ENCODE measurements at regions not wholly inside any gene's neighbourhood (a gene's known extent, or its start where the extent isn't known, plus 50 kb on each side); places are given as distances from the start of the nearest gene placed in this dataset.

DNA sequence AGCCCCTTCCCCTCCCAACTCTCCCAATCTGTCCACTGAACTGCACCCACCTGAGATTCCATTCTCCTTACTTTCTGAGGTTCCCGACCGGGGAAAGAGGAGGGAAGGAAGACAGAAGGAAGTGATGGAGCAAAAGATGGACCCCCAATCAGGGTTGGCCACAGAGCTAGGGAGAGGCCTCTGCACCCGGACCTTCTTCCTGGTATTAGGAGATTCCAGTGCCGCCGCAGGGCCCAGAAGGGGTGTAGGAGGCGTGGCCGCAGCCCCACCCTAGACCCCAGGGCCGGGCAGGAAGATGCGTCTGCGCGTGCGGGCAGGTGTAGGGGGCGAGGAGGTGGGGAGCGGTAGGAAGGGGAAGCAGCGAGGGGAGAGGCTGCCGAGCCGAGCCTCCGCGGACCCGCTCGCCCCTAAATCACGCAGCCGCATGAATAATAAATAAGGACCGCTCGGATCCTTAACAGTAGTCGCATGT is 104.2 kb upstream of the MVB12B start:
- no peak overlapping the region for H3K27ac Mint-ChIP-seq
- no peaks in the 10 kb centered on the region for H3K4me1 Mint-ChIP-seq (ENCODE audit: low read depth)
- ChIA-PET POLR2A (no interaction called here), CTCF (interaction anchor here (1.2 kb wide), 1 partner anchor 815 kb away, joined by 5 read pairs; no protein-coding TSS in a partner anchor)
- DNase-seq = no peak
- H3K9me3 Mint-ChIP-seq = no peaks in the 10 kb centered on the region
- intact Hi-C loops (cut with micrococcal nuclease) = no loop called here
- no peak overlapping the region for H3K4me3 Mint-ChIP-seq
- H3K36me3 Mint-ChIP-seq = no peaks in the 10 kb centered on the region
- peaks cover 57% of the 10 kb centered on the region for H3K27me3 Mint-ChIP-seq

DNA sequence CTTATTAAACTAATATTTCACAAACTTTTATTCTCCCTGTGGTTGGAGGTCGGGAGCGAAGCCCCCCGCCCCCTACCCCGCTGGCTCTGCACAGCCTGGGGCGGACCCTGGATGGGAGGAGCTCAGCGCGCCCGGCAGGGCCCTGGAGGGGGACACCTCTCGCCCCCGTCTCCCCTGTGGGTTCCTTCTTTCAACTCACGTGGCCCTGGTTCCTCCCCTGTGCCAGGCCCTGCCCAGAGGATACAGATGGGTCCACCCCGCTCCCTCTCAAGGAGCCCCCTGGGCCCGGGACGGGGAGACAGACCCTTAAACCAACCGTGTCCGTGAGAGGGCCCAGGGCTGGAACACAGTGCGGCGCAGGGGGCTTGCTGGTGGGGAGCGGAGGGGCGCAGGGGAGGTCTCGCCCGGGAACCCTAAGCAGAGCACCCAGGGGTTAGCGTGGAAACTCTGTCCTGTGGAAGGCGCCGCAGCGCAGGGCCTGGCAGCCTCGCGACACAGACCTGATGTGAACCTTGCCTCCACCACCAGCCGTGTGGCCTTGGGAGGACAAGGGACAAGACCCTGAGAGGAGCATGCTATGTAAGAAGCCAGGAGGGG is 103.7 kb upstream of the MVB12B start:
- peaks cover 55% of the 10 kb centered on the region for H3K27me3 Mint-ChIP-seq
- H3K36me3 Mint-ChIP-seq = no peaks in the 10 kb centered on the region
- H3K27ac Mint-ChIP-seq = no peak overlapping the region
- ChIA-PET POLR2A (no interaction called here), CTCF (no interaction called here)
- no peaks in the 10 kb centered on the region for H3K4me1 Mint-ChIP-seq (ENCODE audit: low read depth)
- no peak overlapping the region for H3K4me3 Mint-ChIP-seq
- no peaks in the 10 kb centered on the region for H3K9me3 Mint-ChIP-seq
- no peak for DNase-seq
- intact Hi-C loops (cut with micrococcal nuclease) = no loop called here

DNA sequence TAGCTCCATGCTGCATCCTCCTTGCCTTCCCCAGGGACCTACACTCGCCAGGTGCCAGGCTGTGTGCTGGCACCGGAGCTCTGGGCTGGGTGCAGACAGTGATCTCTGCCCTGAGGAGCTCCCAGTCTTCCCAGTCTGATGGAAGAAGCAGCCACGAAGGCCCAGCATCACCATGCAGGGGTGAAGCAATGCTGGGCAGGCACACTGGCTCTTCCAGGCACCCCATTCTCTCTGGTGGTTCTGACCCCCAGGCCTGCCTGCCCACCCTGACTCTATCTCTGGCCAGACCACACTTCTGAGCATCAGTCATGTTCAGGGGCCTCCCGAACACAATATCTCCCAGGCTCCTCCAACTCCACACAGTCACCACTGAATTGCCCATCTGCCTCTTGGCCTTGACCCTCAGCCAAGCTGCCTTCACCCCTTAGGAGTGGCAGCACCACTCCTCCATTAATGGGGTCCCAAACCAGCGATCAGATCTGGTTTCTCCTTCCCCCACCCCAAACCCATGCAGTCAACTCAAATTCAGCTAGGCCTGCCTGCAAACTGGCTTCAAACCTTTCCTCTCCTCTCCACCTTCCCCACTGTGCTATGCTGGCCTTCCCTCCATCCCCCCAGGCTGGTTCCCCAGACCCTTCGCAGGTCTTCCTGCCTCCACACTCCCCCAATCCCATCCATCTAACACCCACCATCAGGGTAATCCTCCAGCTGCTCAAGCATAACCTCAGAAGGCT is 102.7 kb upstream of the MVB12B start:
- no peak for DNase-seq
- ChIA-PET POLR2A (no interaction called here), CTCF (interaction anchor here (0.8 kb wide), 1 partner anchor 816 kb away, joined by 3 read pairs; no protein-coding TSS in a partner anchor)
- intact Hi-C loops (cut with micrococcal nuclease) = no loop called here
- Mint-ChIP-seq H3K4me3 (no peak overlapping the region), H3K36me3 (no peaks in the 10 kb centered on the region), H3K27me3 (peaks cover 55% of the 10 kb centered on the region), H3K9me3 (no peaks in the 10 kb centered on the region), H3K27ac (no peak overlapping the region), H3K4me1 (ENCODE audit: low read depth) (peaks cover 4% of the 10 kb centered on the region)

DNA sequence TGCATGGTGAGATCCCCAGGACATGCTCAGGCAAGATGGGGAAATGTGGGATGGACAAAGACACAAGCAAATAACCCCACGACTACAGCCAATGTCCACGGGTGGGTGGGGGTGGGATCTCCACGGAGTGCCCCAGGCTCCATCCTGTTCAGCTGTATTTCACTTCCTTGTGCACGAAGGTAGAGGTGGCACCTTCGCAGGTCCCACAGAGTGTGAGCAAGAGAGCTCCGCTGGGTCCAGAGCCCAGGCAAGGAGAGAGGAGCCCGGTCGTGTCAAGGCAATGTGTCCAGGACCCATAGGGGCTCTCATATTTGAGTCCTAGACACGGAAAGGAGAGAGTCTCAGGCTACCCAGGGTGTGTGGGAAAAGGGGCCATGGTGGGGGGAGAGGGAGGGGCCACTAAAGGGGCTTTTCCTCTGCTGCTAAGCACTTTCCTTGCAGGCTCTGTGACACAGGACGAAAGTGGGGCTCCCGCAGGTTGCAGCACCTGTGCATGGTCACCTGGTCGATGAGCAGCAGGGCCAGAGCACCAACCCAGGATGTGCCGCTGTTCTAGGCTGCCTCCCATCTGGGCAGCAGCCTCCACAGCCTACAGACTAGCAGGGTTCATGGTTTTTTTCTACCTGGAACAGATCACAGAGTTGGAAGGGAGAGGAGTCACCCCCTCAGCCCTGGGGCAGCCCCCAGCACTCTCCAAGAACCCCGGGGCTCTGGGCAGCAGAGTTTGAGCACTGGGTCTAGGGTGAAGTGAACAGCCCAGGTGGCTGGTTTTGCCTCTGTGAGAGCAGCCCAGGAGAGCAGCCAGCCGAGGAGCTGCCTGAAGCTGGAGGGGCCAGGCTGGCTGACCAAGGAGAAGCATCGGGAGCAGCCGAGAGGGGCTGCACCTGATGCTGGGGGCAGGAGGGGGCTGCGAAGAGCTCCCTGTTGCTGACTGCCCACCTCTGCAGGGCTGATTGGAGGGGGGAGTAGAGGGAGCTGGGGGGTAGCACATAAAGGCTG is 100.7 kb upstream of the MVB12B start:
- CTCF ChIA-PET = interaction anchor here (2.2 kb wide), 1 partner anchor 818 kb away, joined by 12 read pairs; no protein-coding TSS in a partner anchor
- POLR2A ChIA-PET = no interaction called here
- Mint-ChIP-seq H3K4me1 (ENCODE audit: low read depth) (peaks cover 4% of the 10 kb centered on the region), H3K36me3 (no peaks in the 10 kb centered on the region), H3K4me3 (no peak overlapping the region), H3K9me3 (no peaks in the 10 kb centered on the region), H3K27me3 (peaks cover 47% of the 10 kb centered on the region), H3K27ac (no peak overlapping the region)
- no peak for DNase-seq
- intact Hi-C loops (cut with micrococcal nuclease) = loop anchor here (5.0 kb wide), 1 partner anchor 819 kb away; no protein-coding TSS in a partner anchor

DNA sequence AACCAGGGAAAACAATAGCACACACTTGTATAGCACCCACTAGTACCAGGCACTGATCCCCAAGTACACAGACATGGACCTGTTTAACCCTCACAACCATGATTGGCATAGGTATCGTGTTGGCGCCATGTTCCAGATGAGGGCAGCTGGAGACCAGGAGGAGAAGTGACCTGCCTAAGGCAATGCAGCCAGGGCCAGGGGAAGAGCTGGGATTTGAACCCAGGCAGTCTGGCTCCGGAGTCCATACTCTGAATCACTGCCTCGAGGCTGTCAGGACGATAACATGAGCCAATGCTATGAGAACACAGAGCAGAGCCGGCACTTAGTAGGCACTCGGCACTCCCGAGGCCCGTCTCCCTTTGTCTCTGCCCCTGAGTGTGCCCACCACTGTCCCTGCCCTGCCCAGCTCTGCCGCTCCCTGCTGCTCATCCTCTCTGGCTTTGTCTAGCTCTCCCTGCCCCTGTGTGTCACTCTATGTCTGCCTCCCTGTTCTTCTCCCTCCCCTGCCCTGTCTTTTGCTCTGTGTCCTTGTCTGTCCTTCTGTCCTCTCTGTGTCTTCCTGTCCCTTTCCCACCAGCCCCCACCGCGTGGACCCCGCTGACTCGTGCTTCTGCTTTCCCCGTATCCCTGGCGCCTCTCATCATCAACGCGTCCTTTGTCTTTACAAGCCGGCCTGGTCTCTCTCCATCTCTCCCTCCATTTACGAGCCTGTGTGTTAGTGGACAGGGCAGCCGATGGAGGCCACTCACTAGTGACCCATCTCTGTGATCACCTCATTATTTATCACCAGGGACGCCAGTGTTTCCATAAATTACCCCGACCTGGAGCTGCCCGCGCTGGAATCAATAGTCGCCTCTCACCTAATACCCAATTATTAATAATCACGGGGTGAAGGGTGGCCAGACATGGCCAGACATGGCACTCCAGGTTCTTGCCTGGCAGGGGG is 99.4 kb upstream of the MVB12B start:
- ChIA-PET POLR2A (no interaction called here), CTCF (interaction anchor here (0.6 to 2.2 kb wide), 2 partner anchors 171 to 819 kb away, joined by 3 to 12 read pairs; no protein-coding TSS in a partner anchor)
- intact Hi-C loops (cut with micrococcal nuclease) = loop anchor here (5.0 kb wide), 1 partner anchor 820 kb away; no protein-coding TSS in a partner anchor
- no peak overlapping the region for H3K4me3 Mint-ChIP-seq
- no peaks in the 10 kb centered on the region for H3K36me3 Mint-ChIP-seq
- DNase-seq = no peak
- no peaks in the 10 kb centered on the region for H3K9me3 Mint-ChIP-seq
- peaks cover 37% of the 10 kb centered on the region for H3K27me3 Mint-ChIP-seq
- no peak overlapping the region for H3K27ac Mint-ChIP-seq
- H3K4me1 Mint-ChIP-seq (ENCODE audit: low read depth) = peaks cover 4% of the 10 kb centered on the region

DNA sequence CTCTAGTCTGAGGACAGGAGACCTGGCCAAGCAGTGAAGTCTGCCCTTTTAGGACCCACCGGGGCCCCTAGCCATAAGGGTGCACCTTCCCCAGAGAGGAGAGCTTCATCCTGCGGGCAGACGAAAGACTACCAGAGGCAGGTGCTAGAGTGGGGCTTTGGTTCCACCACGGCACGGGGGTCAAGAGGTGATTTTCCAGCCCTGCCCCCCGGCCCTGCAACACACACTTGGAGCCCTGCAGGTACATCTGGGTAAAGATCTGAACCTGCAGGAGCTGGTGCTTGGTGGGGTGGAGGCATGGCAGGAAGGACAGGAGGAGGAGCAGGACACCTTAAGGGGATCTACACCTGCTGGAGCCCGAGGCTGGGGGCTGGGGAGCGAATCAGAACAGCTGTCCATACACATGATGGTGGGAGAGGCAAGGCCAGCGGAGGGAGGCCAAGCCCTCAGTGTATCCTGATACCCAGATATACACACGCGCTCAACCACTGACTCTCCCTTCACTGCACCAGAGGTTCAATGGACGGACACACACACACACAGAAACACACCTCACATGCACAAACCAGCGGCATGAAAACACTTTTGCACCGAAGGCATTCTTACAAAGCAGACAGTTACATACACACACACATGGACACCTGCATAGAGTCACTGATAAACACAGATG is 98.4 kb upstream of the MVB12B start:
- peaks cover 35% of the 10 kb centered on the region for H3K27me3 Mint-ChIP-seq
- CTCF ChIA-PET = interaction anchor here (2.2 kb wide), 1 partner anchor 820 kb away, joined by 12 read pairs; no protein-coding TSS in a partner anchor
- H3K36me3 Mint-ChIP-seq = no peaks in the 10 kb centered on the region
- no peak for DNase-seq
- POLR2A ChIA-PET = no interaction called here
- no peak overlapping the region for H3K4me3 Mint-ChIP-seq
- intact Hi-C loops (cut with micrococcal nuclease) = loop anchor here (2.0 to 5.0 kb wide), 3 partner anchors 263 to 821 kb away; no protein-coding TSS in a partner anchor
- H3K4me1 Mint-ChIP-seq (ENCODE audit: low read depth) = peaks cover 4% of the 10 kb centered on the region
- no peak overlapping the region for H3K27ac Mint-ChIP-seq
- no peaks in the 10 kb centered on the region for H3K9me3 Mint-ChIP-seq

DNA sequence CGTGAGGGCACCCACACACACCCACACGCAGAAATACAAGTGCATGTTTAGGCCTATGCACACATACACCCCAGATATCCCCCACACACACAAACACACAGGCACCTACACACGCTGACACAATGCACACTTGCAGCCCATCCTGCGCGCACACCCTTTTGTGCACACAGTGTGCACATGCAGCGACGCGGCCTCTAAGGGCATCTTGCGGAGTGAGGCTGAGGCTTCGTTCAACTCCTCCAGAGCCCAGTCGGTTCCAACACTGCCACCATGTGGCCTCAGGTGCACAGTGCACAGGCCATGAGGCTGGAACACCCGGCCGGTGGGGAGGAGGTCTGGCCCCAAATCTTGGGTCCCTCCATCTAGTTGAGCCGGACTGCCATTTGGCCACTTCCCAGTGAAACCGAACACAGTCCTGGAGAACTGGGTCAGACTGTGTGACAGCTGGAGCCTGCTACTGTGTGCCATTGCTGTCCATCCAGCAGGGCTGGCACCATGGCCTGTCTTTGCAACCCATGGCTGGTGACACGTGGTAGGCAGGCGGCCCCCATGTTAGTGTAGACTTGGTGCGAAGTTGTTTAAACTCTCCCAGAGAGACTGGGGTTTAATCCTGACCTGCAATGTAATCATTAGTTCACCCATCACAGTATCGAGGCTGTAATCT is 97.7 kb upstream of the MVB12B start:
- POLR2A ChIA-PET = no interaction called here
- intact Hi-C loops (cut with micrococcal nuclease) = loop anchor here (2.0 to 5.0 kb wide), 3 partner anchors 262 to 822 kb away; no protein-coding TSS in a partner anchor
- Mint-ChIP-seq H3K4me3 (no peak overlapping the region), H3K9me3 (no peaks in the 10 kb centered on the region), H3K36me3 (no peaks in the 10 kb centered on the region), H3K4me1 (ENCODE audit: low read depth) (peaks cover 4% of the 10 kb centered on the region), H3K27ac (no peak overlapping the region), H3K27me3 (peaks cover 30% of the 10 kb centered on the region)
- peak; percentile 78 for DNase-seq
- CTCF ChIA-PET = interaction anchor here (2.1 kb wide), 1 partner anchor 821 kb away, joined by 10 read pairs; no protein-coding TSS in a partner anchor

DNA sequence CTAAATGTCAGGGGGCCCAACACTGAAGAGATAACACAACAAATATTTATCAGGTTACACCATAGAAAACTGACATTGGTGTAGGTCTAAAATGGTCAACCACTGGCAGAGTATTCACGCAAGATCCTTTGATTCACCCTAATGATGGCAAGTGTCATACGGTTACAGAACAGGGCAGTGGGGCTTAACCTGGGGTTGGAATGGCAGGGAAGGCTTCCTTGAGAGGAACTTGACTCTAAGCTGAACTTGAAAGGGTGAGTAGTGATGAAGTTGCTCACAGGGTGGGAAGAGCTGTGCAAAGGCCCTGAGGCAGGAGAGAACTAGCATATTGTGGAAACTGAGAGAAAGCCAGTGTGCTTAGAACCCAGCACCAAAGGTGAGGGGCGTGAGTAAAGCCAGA is 97.1 kb upstream of the MVB12B start:
- Mint-ChIP-seq H3K4me1 (ENCODE audit: low read depth) (peaks cover 4% of the 10 kb centered on the region), H3K27ac (no peak overlapping the region), H3K36me3 (no peaks in the 10 kb centered on the region), H3K27me3 (peaks cover 24% of the 10 kb centered on the region), H3K9me3 (no peaks in the 10 kb centered on the region), H3K4me3 (no peak overlapping the region)
- CTCF ChIA-PET = interaction anchor here (1.2 to 2.1 kb wide), 5 partner anchors 64 to 822 kb away, joined by 3 to 10 read pairs (median 5); no protein-coding TSS in a partner anchor
- POLR2A ChIA-PET = no interaction called here
- DNase-seq = no peak
- intact Hi-C loops (cut with micrococcal nuclease) = loop anchor here (2.0 to 5.0 kb wide), 3 partner anchors 261 to 822 kb away; no protein-coding TSS in a partner anchor

DNA sequence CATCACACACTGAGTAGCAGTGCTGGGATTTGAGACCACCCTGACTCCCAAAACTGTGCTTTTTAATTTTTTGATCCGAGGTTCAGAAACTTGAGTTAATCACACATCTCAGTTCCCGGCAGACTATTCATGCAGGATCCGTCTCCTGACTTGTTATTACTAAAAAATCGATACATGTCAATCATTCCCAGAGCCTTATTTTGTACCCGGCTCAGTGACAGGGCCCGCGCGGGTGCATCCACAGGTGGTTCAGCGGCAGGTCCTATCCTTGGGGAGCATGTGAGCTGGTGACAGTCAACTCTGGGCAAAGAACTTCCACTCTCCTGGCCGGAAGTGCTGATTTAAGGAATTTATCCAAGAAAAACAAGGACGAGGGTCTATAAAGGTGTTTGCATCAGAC is 95.9 kb upstream of the MVB12B start:
- intact Hi-C loops (cut with micrococcal nuclease) = no loop called here
- H3K4me3 Mint-ChIP-seq = no peak overlapping the region
- no peak overlapping the region for H3K27ac Mint-ChIP-seq
- no peaks in the 10 kb centered on the region for H3K9me3 Mint-ChIP-seq
- DNase-seq = no peak
- H3K36me3 Mint-ChIP-seq = no peaks in the 10 kb centered on the region
- H3K27me3 Mint-ChIP-seq = peaks cover 18% of the 10 kb centered on the region
- ChIA-PET POLR2A (no interaction called here), CTCF (interaction anchor here (1.2 to 2.1 kb wide), 5 partner anchors 63 to 823 kb away, joined by 3 to 10 read pairs (median 5); no protein-coding TSS in a partner anchor)
- H3K4me1 Mint-ChIP-seq (ENCODE audit: low read depth) = peaks cover 4% of the 10 kb centered on the region

DNA sequence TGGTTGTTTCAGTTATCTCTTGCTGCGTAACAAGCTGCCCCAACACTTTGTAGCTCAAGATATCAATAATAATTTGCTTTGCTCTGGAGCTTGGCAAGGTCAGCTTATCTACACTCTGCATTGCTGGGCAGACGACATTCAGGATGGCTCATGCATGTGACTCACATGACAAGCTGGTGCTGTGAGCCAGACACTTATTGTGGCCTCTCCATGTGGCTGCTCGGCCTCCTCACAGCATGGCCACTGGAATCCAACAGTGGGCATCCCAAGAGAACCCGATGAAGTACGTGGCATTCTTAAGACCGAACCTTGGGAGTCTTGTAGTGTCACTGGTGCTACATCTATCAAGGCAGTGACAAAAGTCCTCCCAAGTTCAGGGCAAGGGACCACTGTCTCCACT is 94.2 kb upstream of the MVB12B start:
- CTCF ChIA-PET = interaction anchor here (0.5 to 1.0 kb wide), 3 partner anchors 11 to 824 kb away, joined by 3 to 5 read pairs (median 4); no protein-coding TSS in a partner anchor
- DNase-seq = no peak
- peaks cover 4% of the 10 kb centered on the region for H3K4me1 Mint-ChIP-seq (ENCODE audit: low read depth)

More for the DNA sequence above, 94.2 kb upstream of the MVB12B start:
- Mint-ChIP-seq H3K4me3 (no peak overlapping the region), H3K27ac (no peak overlapping the region), H3K9me3 (no peaks in the 10 kb centered on the region), H3K36me3 (no peaks in the 10 kb centered on the region), H3K27me3 (peaks cover 15% of the 10 kb centered on the region)
- intact Hi-C loops (cut with micrococcal nuclease) = no loop called here
- POLR2A ChIA-PET = no interaction called here

All from activated CD4-positive, alpha-beta memory T cell treated with anti-CD3 and anti-CD28 coated beads for 36 hours (primary cell).